ENCODE measurements at regions not wholly inside any gene's neighbourhood (a gene's known extent, or its start where the extent isn't known, plus 50 kb on each side); places are given as distances from the start of the nearest gene placed in this dataset.

- TF ChIP-seq KDM4A (IDR thresholded peaks at IDR 0.05; ENCODE audit: low read depth, low read length, severe bottlenecking) (no peak), RAD21 (IDR thresholded peaks at IDR 0.05 in 1 of 2, conservative IDR thresholded peaks at IDR 0.05 in 1 of 2; ENCODE audit: low read depth in 2 of 2, low read length in 2 of 2) (no peak), SUZ12 (IDR thresholded peaks at IDR 0.05; ENCODE audit: low read length) (no peak), POLR2A (IDR thresholded peaks at IDR 0.05; ENCODE audit: control extremely low read depth in 1 of 2, low read depth in 2 of 2, low read length in 2 of 2) (no peak)
Measured at GRCh38 chr5:82862261-82862660, 214.9 kb downstream of the TMEM167A start (continued).

Measured in H1 (cell line).